Prostate gland (tissue), 2 donors: ENCODE measurements at regions not wholly inside any gene's neighbourhood (a gene's known extent, or its start where the extent isn't known, plus 50 kb on each side); places are given as distances from the start of the nearest gene placed in this dataset.
"Not testable (repeated sequence)": the region's sequence is repeated elsewhere in the genome, so short reads cannot be mapped to it uniquely, and the experiment has no call there.

Experiments
- DNase-seq: peaks from one replicate; pipeline ENCODE4 v3.0.0-alpha.2; 2019; ENCODE audit warnings: low spot score
- H3K27ac ChIP-seq, 2 donors: fragments of 200-600 bp; sonication (generic); 2 replicates each; pipeline ENCODE4 v1.5.1; 2017 to 2019
- H3K27me3 ChIP-seq: fragments of 200-600 bp; sonication (generic); replicated peaks from 2 replicates; pipeline ENCODE4 v1.5.1; 2019; ENCODE audit not compliant: insufficient read depth
- H3K36me3 ChIP-seq, 2 donors: fragments of 200-600 bp; sonication (generic); 1 replicate in 1 of 2; 2 replicates in 1 of 2; pipeline versions ENCODE4 v1.5.1 to v1.8.1; 2017 to 2019
- H3K4me1 ChIP-seq: fragments of 200-600 bp; sonication (generic); replicated peaks from 2 replicates; pipeline ENCODE4 v1.5.1; 2019
- H3K4me3 ChIP-seq, 2 donors: fragments of 200-600 bp; sonication (generic); 2 replicates each; pipeline ENCODE4 v1.5.1; 2017 to 2019
- H3K9me3 ChIP-seq: fragments of 200-600 bp; sonication (generic); 2 replicates; pipeline ENCODE4 v1.5.1; 2017
- CTCF ChIP-seq, 4 experiments: fragments of 200-600 bp in 2 of 4; fragments of 450-650 bp in 2 of 4; sonication (generic) in 2 of 4; IDR thresholded peaks; 1 replicate in 3 of 4; 2 replicates in 1 of 4; pipeline ENCODE4 v1.5.1; 2016 to 2019; ENCODE audit warnings: antibody characterized with exemption in 4 of 4, mild to moderate bottlenecking in 2 of 4, moderate library complexity in 2 of 4
- POLR2A ChIP-seq: fragments of 450-650 bp; IDR thresholded peaks from one replicate; pipeline ENCODE4 v1.6.1; 2016; ENCODE audit warnings: antibody characterized with exemption, mild to moderate bottlenecking
- POLR2AphosphoS5 ChIP-seq: sonication (generic); formaldehyde crosslinking; IDR thresholded peaks from one replicate; pipeline ENCODE4 v1.6.1; 2017; ENCODE audit warnings: antibody characterized with exemption
- WGBS: methylation state at CpG from one replicate; pipeline ENCODE4 v1.1.5; 2018; 5-methylcytosine and 5-hydroxymethylcytosine counted together
- intact Hi-C: fragments of 100-400 bp; cut with DNase I; formaldehyde crosslinking; loops from one replicate; pipeline ENCODE4 v1.14.2; 2022

- Histone ChIP-seq H3K4me3 (no peak overlapping the region), H3K36me3 (no peaks in the 10 kb centered on the region), H3K9me3 (no peaks in the 10 kb centered on the region), H3K4me1 (no peaks in the 10 kb centered on the region), H3K27ac (no peak overlapping the region), H3K27me3 (no peaks in the 10 kb centered on the region)
- DNase-seq = no peak
- 87% methylated on average over 3 of the region's 3 CpGs for WGBS
- intact Hi-C loops = no loop called here
- TF ChIP-seq POLR2A (no peak), CTCF (IDR thresholded peaks at IDR 0.05) (no peak), POLR2AphosphoS5 (no peak)
Measured at GRCh38 chr2:51778806-51779205, 746.9 kb upstream of the NRXN1 start.

GRCh38 chr2:51774606-51775005 is 742.7 kb upstream of the NRXN1 start:
- H3K27ac ChIP-seq, intact Hi-C loops, H3K27me3 ChIP-seq, H3K4me3 ChIP-seq, H3K9me3 ChIP-seq, H3K36me3 ChIP-seq, H3K4me1 ChIP-seq, DNase-seq: not testable (repeated sequence)
- 95% methylated on average over 12 of the region's 12 CpGs for WGBS

GRCh38 chr2:51760441-51760840 is 728.5 kb upstream of the NRXN1 start:
- no peaks in the 10 kb centered on the region for H3K4me1 ChIP-seq
- H3K27ac ChIP-seq = no peak overlapping the region
- TF ChIP-seq POLR2A (no peak), CTCF (IDR thresholded peaks at IDR 0.05) (no peak), POLR2AphosphoS5 (no peak)
- H3K27me3 ChIP-seq = no peaks in the 10 kb centered on the region
- no peaks in the 10 kb centered on the region for H3K9me3 ChIP-seq
- H3K36me3 ChIP-seq = no peaks in the 10 kb centered on the region
- intact Hi-C loops = no loop called here
- no peak for DNase-seq
- no peak overlapping the region for H3K4me3 ChIP-seq

- WGBS = 45% methylated on average over 1 of the region's 1 CpG
- Histone ChIP-seq H3K4me3 (no peak overlapping the region), H3K9me3 (no peaks in the 10 kb centered on the region), H3K27me3 (no peaks in the 10 kb centered on the region), H3K4me1 (no peaks in the 10 kb centered on the region), H3K36me3 (no peaks in the 10 kb centered on the region), H3K27ac (no peak overlapping the region)
- no peak for DNase-seq
- TF ChIP-seq POLR2A = no peak
- TF ChIP-seq CTCF (IDR thresholded peaks at IDR 0.05) = no peak
- intact Hi-C loops = no loop called here
Measured at GRCh38 chr2:51758081-51758480, 726.1 kb upstream of the NRXN1 start.

- Histone ChIP-seq H3K27ac (no peak overlapping the region), H3K27me3 (no peaks in the 10 kb centered on the region), H3K36me3 (no peaks in the 10 kb centered on the region), H3K9me3 (no peaks in the 10 kb centered on the region), H3K4me3 (no peak overlapping the region), H3K4me1 (no peaks in the 10 kb centered on the region)
- no peak for DNase-seq
- no peak for TF ChIP-seq POLR2AphosphoS5
- no peak for TF ChIP-seq POLR2A
- no peak for TF ChIP-seq CTCF (IDR thresholded peaks at IDR 0.05)
- 93% methylated on average over 1 of the region's 1 CpG for WGBS
- intact Hi-C loops = no loop called here
Measured at GRCh38 chr2:51734115-51734514, 702.2 kb upstream of the NRXN1 start.

GRCh38 chr2:51723691-51724090 is 691.8 kb upstream of the NRXN1 start:
- TF ChIP-seq POLR2A (no peak), POLR2AphosphoS5 (no peak), CTCF (IDR thresholded peaks at IDR 0.05) (no peak)
- 0% methylated on average over 1 of the region's 1 CpG for WGBS

More at GRCh38 chr2:51723691-51724090, 691.8 kb upstream of the NRXN1 start:
- no peaks in the 10 kb centered on the region for H3K27me3 ChIP-seq
- no peaks in the 10 kb centered on the region for H3K36me3 ChIP-seq
- no peak overlapping the region for H3K4me3 ChIP-seq
- no peaks in the 10 kb centered on the region for H3K4me1 ChIP-seq
- no peaks in the 10 kb centered on the region for H3K9me3 ChIP-seq
- intact Hi-C loops = no loop called here
- H3K27ac ChIP-seq = no peak overlapping the region
- no peak for DNase-seq
